MV-4-11 (cell line): ENCODE measurements at regions not wholly inside any gene's neighbourhood (a gene's known extent, or its start where the extent isn't known, plus 50 kb on each side); places are given as distances from the start of the nearest gene placed in this dataset.
"Not testable (repeated sequence)": the region's sequence is repeated elsewhere in the genome, so short reads cannot be mapped to it uniquely, and the experiment has no call there.

Experiments used
- DNase-seq: peaks from one replicate; lab custom pipeline; 2025; lab: John Stamatoyannopoulos, UW

GRCh38 chr7:68556537-68556936 lies 1041.7 kb upstream of the AUTS2 start:
- no peak for DNase-seq

- no peak for DNase-seq
These were observed 1038.8 kb upstream of the AUTS2 start for GRCh38 chr7:68559518-68559917.

GRCh38 chr7:68562323-68562899 lies 1035.9 kb upstream of the AUTS2 start:
- DNase-seq, result no peak

GRCh38 chr7:68564306-68565135 lies 1033.8 kb upstream of the AUTS2 start:
- DNase-seq, result no peak

- DNase-seq, result no peak
These were observed 1027.0 kb upstream of the AUTS2 start for GRCh38 chr7:68571286-68571685.

GRCh38 chr7:68573271-68574005 lies 1024.8 kb upstream of the AUTS2 start:
- no peak for DNase-seq

- no peak for DNase-seq
These were observed 1021.9 kb upstream of the AUTS2 start for GRCh38 chr7:68576366-68576765.

- no peak for DNase-seq
These were observed 1016.9 kb upstream of the AUTS2 start for GRCh38 chr7:68581417-68581816.

GRCh38 chr7:68587599-68587998 lies 1010.7 kb upstream of the AUTS2 start:
- DNase-seq, result no peak

GRCh38 chr7:68601826-68602225 lies 996.4 kb upstream of the AUTS2 start:
- DNase-seq, result no peak

- no peak for DNase-seq
These were observed 993.7 kb upstream of the AUTS2 start for GRCh38 chr7:68604541-68604940.

GRCh38 chr7:68610701-68611100 lies 987.6 kb upstream of the AUTS2 start:
- DNase-seq, result no peak

- no peak for DNase-seq
These were observed 984.9 kb upstream of the AUTS2 start for GRCh38 chr7:68613405-68613804.

- DNase-seq, result no peak
These were observed 984.4 kb upstream of the AUTS2 start for GRCh38 chr7:68613897-68614296.

- DNase-seq, result no peak
These were observed 978.7 kb upstream of the AUTS2 start for GRCh38 chr7:68619526-68619925.

- no peak for DNase-seq
These were observed 975.8 kb upstream of the AUTS2 start for GRCh38 chr7:68622500-68622899.

- DNase-seq, result no peak
These were observed 975.2 kb upstream of the AUTS2 start for GRCh38 chr7:68623030-68623429.

- DNase-seq, result no peak
These were observed 970.9 kb upstream of the AUTS2 start for GRCh38 chr7:68627247-68627864.

- not testable (repeated sequence) for DNase-seq
These were observed 967.4 kb upstream of the AUTS2 start for GRCh38 chr7:68630914-68631313.

- no peak for DNase-seq
These were observed 958.2 kb upstream of the AUTS2 start for GRCh38 chr7:68640103-68640502.

- no peak for DNase-seq
These were observed 955.5 kb upstream of the AUTS2 start for GRCh38 chr7:68642727-68643126.

GRCh38 chr7:68663392-68663791 lies 934.9 kb upstream of the AUTS2 start:
- no peak for DNase-seq

- no peak for DNase-seq
These were observed 927.2 kb upstream of the AUTS2 start for GRCh38 chr7:68671046-68671445.
